Glomerular visceral epithelial cell (primary cell): ENCODE measurements at regions not wholly inside any gene's neighbourhood (a gene's known extent, or its start where the extent isn't known, plus 50 kb on each side); places are given as distances from the start of the nearest gene placed in this dataset.
"Not testable (repeated sequence)": the region's sequence is repeated elsewhere in the genome, so short reads cannot be mapped to it uniquely, and the experiment has no call there.

Experiments used
- DNase-seq: peaks from one replicate; pipeline ENCODE4 v3.0.0-alpha.2; 2016; ENCODE audit errors: extremely low spot score

- DNase-seq, result no peak
These were observed 253.7 kb upstream of the DIAPH2 start for GRCh38 chrX:96430756-96431455.

- DNase-seq, result no peak
These were observed 252.0 kb upstream of the DIAPH2 start for GRCh38 chrX:96432647-96433046.

- no peak for DNase-seq
These were observed 251.1 kb upstream of the DIAPH2 start for GRCh38 chrX:96433409-96434077.

- no peak for DNase-seq
These were observed 249.1 kb upstream of the DIAPH2 start for GRCh38 chrX:96435378-96436035.

GRCh38 chrX:96436105-96436504 lies 248.5 kb upstream of the DIAPH2 start:
- peak; percentile 18 for DNase-seq

GRCh38 chrX:96438803-96439202 lies 245.8 kb upstream of the DIAPH2 start:
- no peak for DNase-seq

GRCh38 chrX:96440941-96441340 lies 243.7 kb upstream of the DIAPH2 start:
- no peak for DNase-seq

GRCh38 chrX:96445531-96446065 lies 239.0 kb upstream of the DIAPH2 start:
- DNase-seq, result no peak

- DNase-seq, result no peak
These were observed 238.1 kb upstream of the DIAPH2 start for GRCh38 chrX:96446524-96446923.

- DNase-seq, result no peak
These were observed 237.5 kb upstream of the DIAPH2 start for GRCh38 chrX:96447161-96447560.

GRCh38 chrX:96449191-96449590 lies 235.5 kb upstream of the DIAPH2 start:
- DNase-seq, result no peak

GRCh38 chrX:96449896-96450295 lies 234.7 kb upstream of the DIAPH2 start:
- DNase-seq, result no peak

GRCh38 chrX:96453139-96453538 lies 231.5 kb upstream of the DIAPH2 start:
- peak; percentile 71 for DNase-seq

GRCh38 chrX:96455078-96455477 lies 229.6 kb upstream of the DIAPH2 start:
- no peak for DNase-seq

- no peak for DNase-seq
These were observed 219.6 kb upstream of the DIAPH2 start for GRCh38 chrX:96464880-96465558.

- peak; percentile 1 for DNase-seq
These were observed 210.5 kb upstream of the DIAPH2 start for GRCh38 chrX:96474029-96474740.

GRCh38 chrX:96474741-96475125 lies 209.9 kb upstream of the DIAPH2 start:
- no peak for DNase-seq

GRCh38 chrX:96480081-96480480 lies 204.6 kb upstream of the DIAPH2 start:
- no peak for DNase-seq

- no peak for DNase-seq
These were observed 202.8 kb upstream of the DIAPH2 start for GRCh38 chrX:96481831-96482230.

GRCh38 chrX:96483647-96484160 lies 200.9 kb upstream of the DIAPH2 start:
- no peak for DNase-seq

GRCh38 chrX:96486687-96487086 lies 198.0 kb upstream of the DIAPH2 start:
- DNase-seq, result not testable (repeated sequence)
